M059J (cell line): ENCODE measurements at regions not wholly inside any gene's neighbourhood (a gene's known extent, or its start where the extent isn't known, plus 50 kb on each side); places are given as distances from the start of the nearest gene placed in this dataset.

Experiments used
- DNase-seq: peaks from one replicate; pipeline ENCODE4 v3.0.0-alpha.2; 2012; ENCODE audit warnings: low read depth

DNA sequence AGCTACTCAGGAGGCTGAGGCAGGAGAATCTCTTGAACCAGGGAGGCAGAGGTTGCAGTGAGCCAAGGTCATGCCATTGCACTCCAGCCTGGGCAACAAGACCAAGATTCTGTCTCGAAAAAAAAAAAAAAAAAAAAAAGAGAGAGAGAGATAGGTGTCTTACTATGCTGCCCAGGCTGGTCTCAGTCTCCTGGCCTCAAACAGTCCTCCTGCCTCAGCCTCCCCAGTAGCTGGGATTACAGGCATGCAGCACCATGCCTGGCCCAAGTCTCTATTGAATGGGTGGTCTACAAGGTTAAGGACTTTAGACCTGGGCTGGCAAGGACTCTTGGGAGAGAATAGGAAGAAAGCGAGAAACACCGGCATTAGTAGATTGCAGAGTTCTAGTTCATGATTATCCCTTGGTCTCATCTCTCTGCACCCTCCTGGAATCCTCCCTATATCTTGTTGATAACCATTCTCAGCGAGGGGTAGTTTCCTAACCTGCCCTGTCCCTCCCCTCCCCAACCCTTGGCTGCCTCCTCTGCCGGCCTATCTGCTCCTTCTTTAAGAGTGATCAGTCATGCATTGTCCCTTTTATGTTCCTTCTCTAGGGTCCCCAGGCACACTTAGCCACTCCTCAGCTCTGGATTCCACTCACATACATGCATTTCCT, 128.1 kb upstream of the MAP1LC3B2 start:
- DNase-seq = no peak

GRCh38 chr12:116431677-116432300, 127.4 kb upstream of the MAP1LC3B2 start:
- no peak for DNase-seq

- DNase-seq = peak; percentile 52
These were observed 126.8 kb upstream of the MAP1LC3B2 start for GRCh38 chr12:116432314-116432750.

- no peak for DNase-seq
These were observed 125.9 kb upstream of the MAP1LC3B2 start for GRCh38 chr12:116433249-116433648.

- peak; percentile 93 for DNase-seq
These were observed 124.8 kb upstream of the MAP1LC3B2 start for GRCh38 chr12:116434155-116435011.

GRCh38 chr12:116435984-116436383, 123.2 kb upstream of the MAP1LC3B2 start:
- DNase-seq = no peak

DNA sequence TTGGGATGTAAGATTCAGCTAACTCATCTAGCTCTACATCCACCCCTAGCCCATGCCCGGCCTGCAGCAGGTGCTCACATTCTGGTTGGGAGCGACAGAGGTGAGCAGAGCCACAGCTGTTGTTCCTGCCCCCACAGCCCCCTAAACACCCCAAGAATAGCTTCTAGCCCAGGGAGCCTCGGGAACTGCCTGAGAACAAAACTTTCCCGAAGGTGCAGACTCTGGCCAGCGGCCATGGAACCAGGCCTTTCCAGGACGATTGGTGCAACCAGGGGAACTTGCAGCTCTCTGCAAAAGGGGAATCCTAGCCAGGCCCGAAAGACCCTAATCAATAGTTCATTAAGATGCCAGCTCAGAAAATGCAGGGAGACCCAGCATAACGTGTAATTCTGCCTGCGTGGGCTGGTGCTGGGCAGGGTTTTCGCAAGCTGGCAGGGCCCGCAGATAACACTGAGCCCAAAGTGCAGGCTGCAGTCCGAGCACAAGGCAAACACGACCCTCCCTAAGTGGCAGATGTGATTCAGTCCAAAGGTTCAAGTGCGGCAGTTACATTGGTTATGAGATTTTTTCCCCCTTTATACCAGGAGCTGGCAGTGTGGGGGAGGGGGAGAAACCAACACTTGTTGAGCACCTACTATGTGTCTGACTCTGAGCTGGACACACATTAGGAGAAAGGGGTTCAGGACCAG, 122.5 kb upstream of the MAP1LC3B2 start:
- no peak for DNase-seq

- DNase-seq = no peak
These were observed 117.9 kb upstream of the MAP1LC3B2 start for GRCh38 chr12:116441292-116441691.

GRCh38 chr12:116442304-116442703, 116.9 kb upstream of the MAP1LC3B2 start:
- DNase-seq = no peak

DNA sequence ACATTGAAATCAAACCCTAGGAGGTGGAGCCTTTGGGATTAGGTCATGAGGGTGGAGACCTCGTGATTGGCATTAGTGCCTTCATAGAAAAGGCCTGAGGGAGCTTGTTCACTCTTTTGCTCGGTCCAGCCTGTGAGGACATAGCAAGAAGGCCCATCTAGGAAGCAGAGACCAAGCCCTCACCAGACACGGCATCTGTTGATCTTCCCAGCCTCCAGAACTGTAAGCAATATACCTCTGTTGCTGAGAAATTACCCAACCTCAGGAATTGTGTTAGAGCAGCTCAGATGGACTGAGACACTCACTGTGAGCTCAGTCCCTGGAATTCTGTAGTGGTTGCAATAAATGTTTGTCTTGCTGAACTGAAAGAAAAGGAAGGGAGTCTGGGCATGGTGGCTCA, 116.2 kb upstream of the MAP1LC3B2 start:
- no peak for DNase-seq

DNA sequence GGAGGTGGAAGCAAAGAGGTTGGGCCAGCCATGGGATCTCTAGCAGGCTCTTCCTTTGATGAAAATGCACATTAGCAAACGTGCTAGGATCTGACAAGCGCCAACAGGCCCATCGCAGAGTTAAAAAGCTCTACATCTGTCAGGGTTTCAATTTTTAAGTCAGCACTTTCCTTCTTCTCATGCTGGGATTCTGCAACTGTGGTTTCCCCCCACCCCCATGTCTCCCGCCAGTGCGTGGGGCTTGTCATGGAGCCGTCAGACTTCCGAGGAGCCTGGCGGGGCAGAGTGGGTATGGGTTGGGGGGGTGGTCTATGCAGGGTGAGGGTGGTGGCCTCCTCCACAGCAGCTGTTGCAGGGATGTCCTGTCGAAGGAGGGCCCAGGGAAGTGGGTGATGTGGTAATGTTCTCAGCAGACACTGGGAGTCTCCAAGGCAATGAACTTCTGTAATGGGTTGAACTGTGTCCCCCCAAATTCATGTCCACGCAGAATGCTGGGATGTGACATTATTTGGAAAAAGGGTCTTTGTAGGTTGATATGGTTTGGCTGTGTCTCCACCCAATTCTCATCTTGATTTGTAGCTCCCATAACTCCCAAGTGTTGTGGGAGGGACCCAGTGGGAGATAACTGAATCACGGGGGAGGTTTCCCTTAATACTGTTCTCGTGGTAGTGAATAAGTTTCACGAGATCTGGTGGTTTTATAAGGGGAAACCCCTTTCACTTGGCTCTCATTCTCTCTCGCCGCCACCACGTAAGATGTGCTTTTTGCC, 115.2 kb upstream of the MAP1LC3B2 start:
- DNase-seq = no peak

DNA sequence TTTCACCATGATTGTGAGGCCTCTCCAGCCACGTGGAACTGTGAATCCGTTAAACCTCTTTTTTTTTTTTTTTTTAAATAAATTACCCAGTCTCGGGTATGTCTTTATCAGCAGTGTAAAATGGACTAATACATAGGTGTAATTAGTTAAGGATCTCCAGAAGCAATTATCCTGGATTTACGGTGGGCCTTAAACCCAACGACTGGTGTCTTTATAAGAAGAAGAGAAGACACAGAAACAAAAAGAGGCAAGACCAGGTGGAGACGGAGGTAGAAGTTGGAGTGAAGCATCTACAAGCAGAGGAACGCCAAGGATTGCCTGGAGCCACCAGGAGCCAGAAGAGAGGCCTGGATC, 114.6 kb upstream of the MAP1LC3B2 start:
- no peak for DNase-seq

GRCh38 chr12:116448165-116448739, 110.9 kb upstream of the MAP1LC3B2 start:
- DNase-seq = no peak

GRCh38 chr12:116450406-116450910, 108.7 kb upstream of the MAP1LC3B2 start:
- DNase-seq = no peak

DNA sequence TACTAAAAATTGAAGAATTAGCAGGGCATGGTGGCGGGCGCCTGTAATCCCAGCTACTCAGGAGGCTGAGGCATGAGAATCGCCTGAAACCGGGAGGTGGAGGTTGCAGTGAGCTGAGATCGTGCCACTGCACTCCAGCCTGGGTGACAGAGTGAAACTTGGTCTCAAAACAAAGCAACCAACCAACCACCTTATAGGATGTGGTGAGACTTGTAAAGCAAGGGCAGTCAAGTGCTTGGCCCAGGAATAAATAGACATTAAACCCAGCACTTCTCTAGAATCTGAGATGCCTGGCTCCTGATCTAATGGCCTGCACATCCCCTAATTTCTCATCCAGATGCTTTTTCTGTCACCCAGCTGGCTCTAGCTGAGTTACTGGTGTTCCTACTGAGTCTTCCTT, 106.2 kb upstream of the MAP1LC3B2 start:
- peak; percentile 32 for DNase-seq

GRCh38 chr12:116453631-116454030, 105.5 kb upstream of the MAP1LC3B2 start:
- DNase-seq = no peak

- no peak for DNase-seq
These were observed 105.1 kb upstream of the MAP1LC3B2 start for GRCh38 chr12:116454076-116454475.

- DNase-seq = peak; percentile 97
These were observed 104.2 kb upstream of the MAP1LC3B2 start for GRCh38 chr12:116454950-116455447.

- peak; percentile 97 for DNase-seq
These were observed 103.4 kb upstream of the MAP1LC3B2 start for GRCh38 chr12:116455540-116456329.
